ENCODE measurements at regions not wholly inside any gene's neighbourhood (a gene's known extent, or its start where the extent isn't known, plus 50 kb on each side); places are given as distances from the start of the nearest gene placed in this dataset.

- TF ChIP-seq CTCF (IDR thresholded peaks at IDR 0.05) (no peak), POLR2A (IDR thresholded peaks at IDR 0.05) (no peak)
Measured at GRCh38 chr5:96569332-96569731, 92.8 kb upstream of the CAST start.

Measured in suprapubic skin (tissue), 3 donors.